CD8-positive, alpha-beta memory T cell (primary cell): ENCODE measurements at regions not wholly inside any gene's neighbourhood (a gene's known extent, or its start where the extent isn't known, plus 50 kb on each side); places are given as distances from the start of the nearest gene placed in this dataset.

Experiments
- CTCF ChIA-PET: fragments of 350-600 bp; sonication (Branson Sonifier 250); formaldehyde crosslinking; loops from one replicate; lab custom pipeline; 2021; ENCODE audit warnings: antibody characterized with exemption; lab: Charles Lee
- POLR2A ChIA-PET: fragments of 350-600 bp; sonication (Branson Sonifier 250); formaldehyde crosslinking; loops from one replicate; lab custom pipeline; 2021; ENCODE audit warnings: antibody characterized with exemption; lab: Charles Lee
- DNase-seq, 5 donors: peaks; one replicate each; pipeline versions ENCODE4 v3.0.0 to v3.0.0-alpha.2; 2020 to 2022; ENCODE audit warnings: mixed read lengths in 1 of 5
- H3K27ac ChIP-seq: one replicate; pipeline ENCODE4 v1.7.0; 2013; ENCODE audit warnings: low read depth, mild to moderate bottlenecking, low read length, moderate library complexity
- H3K27me3 ChIP-seq: 2 replicates; pipeline ENCODE4 v1.7.0; 2013; ENCODE audit warnings: low read length, mild to moderate bottlenecking; ENCODE audit not compliant: insufficient read depth, poor library complexity, severe bottlenecking
- H3K36me3 ChIP-seq: 2 replicates; pipeline ENCODE4 v1.7.0; 2013; ENCODE audit warnings: mild to moderate bottlenecking, low read length, moderate library complexity; ENCODE audit not compliant: insufficient read depth
- H3K4me1 ChIP-seq: 2 replicates; pipeline ENCODE4 v1.7.0; 2013; ENCODE audit warnings: mild to moderate bottlenecking, low read length, moderate library complexity; ENCODE audit not compliant: insufficient read depth
- H3K4me3 ChIP-seq: 2 replicates; pipeline ENCODE4 v1.7.0; 2013; ENCODE audit warnings: mild to moderate bottlenecking, low read length
- H3K9me3 ChIP-seq: 2 replicates; pipeline ENCODE4 v1.7.0; 2013; ENCODE audit warnings: mild to moderate bottlenecking, low read length
- H3K27ac Mint-ChIP-seq, 8 donors: one replicate each; pipeline ENCODE4 v1.8.0; 2020 to 2021; ENCODE audit warnings: mixed read lengths in 8 of 8, mild to moderate bottlenecking in 6 of 8, inconsistent platforms in 3 of 8, moderate library complexity in 3 of 8
- H3K27me3 Mint-ChIP-seq, 2 donors: one replicate each; pipeline ENCODE4 v1.8.0; 2020 to 2021; ENCODE audit warnings: mixed read lengths in 2 of 2, mild to moderate bottlenecking in 1 of 2, moderate library complexity in 1 of 2
- H3K36me3 Mint-ChIP-seq, 3 donors: one replicate each; pipeline ENCODE4 v1.8.0; 2020 to 2021; ENCODE audit warnings: mixed read lengths in 3 of 3, inconsistent platforms in 1 of 3, mild to moderate bottlenecking in 1 of 3
- H3K4me1 Mint-ChIP-seq, 3 donors: one replicate each; pipeline ENCODE4 v1.8.0; 2020 to 2021; ENCODE audit warnings: mixed read lengths in 3 of 3, inconsistent platforms in 1 of 3, mild to moderate bottlenecking in 1 of 3
- H3K4me3 Mint-ChIP-seq, 7 donors: one replicate each; pipeline ENCODE4 v1.8.0; 2020 to 2021; ENCODE audit warnings: mixed read lengths in 7 of 7, mild to moderate bottlenecking in 6 of 7, moderate library complexity in 4 of 7, inconsistent platforms in 2 of 7
- H3K9me3 Mint-ChIP-seq, 5 donors: one replicate each; pipeline ENCODE4 v1.8.0; 2020 to 2022; ENCODE audit warnings: mixed read lengths in 5 of 5, mild to moderate bottlenecking in 3 of 5, moderate library complexity in 2 of 5, inconsistent platforms in 1 of 5

DNA sequence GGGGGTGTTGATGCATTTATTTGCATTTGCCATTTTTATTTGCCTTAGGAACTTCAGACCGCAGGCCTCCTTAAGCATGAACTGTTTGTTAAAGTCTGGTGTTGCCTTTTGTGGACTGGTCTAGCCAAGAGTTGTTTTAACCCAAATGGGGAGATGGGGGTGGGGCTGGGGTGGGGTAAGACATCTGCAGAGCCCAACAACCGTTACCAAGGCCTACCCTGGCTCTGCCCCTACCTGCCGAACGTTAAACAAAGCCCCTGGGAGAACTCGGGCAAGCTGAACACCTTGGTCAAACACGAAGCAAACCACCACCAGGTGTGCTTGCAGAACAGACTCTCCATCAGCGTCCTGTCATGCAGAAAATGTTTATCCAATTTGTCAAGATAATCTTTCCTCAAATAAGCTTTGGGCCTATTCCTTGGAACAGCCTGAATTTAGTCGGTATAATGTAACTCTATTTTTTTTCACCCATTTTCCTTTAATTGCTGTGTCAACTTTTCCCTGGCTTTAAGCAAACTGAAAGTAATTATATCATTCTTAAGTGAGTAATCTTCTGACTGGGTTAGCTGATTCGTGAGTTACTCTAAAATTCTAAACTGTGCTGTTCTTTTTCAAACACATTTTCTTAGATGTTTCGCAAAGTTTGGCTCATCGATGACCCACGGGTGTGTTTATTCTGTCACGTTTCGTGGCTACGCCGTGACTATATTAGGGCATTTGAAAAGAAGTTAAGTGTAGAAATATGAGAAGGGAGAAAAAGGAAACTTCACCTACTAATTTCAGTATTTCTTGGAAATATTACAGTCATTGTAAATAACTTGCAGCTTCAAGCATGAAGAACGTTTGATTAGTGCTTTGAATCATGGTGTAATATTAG, 127.6 kb downstream of the SOX2 start:
- H3K4me3 Mint-ChIP-seq: no peak overlapping the region
- H3K9me3 Mint-ChIP-seq: peaks cover 0 to 6% (median 4%) of the 10 kb centered on the region in 5 donors
- peaks cover 0 to 5% of the 10 kb centered on the region in 2 donors for H3K27me3 Mint-ChIP-seq
- Histone ChIP-seq H3K4me3 (no peak overlapping the region), H3K27me3 (no peaks in the 10 kb centered on the region), H3K27ac (no peak overlapping the region), H3K36me3 (no peaks in the 10 kb centered on the region), H3K9me3 (no peaks in the 10 kb centered on the region), H3K4me1 (no peaks in the 10 kb centered on the region)
- CTCF ChIA-PET: no interaction called here
- POLR2A ChIA-PET: no interaction called here
- H3K4me1 Mint-ChIP-seq: no peaks in the 10 kb centered on the region
- no peak for DNase-seq
- no peak overlapping the region for H3K27ac Mint-ChIP-seq
- no peaks in the 10 kb centered on the region for H3K36me3 Mint-ChIP-seq

DNA sequence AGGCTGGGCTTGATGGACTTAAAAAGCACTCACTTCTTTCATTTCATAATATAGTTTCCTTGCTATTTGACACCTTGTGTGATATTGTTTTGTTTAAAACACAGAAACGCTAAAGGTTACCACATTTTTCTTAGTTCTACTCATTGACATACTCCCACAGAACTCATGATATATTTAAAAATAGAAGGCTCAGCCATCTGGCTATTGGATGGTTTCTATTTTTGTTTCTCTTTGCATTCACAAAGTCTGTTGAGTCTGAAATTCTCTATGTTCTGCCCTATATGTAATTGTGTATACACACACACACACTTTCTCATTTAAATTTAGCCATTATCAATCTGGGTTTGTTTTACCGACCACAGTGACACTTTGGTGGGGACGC, 128.2 kb downstream of the SOX2 start:
- Mint-ChIP-seq H3K36me3 (no peaks in the 10 kb centered on the region), H3K27ac (no peak overlapping the region), H3K4me1 (no peaks in the 10 kb centered on the region), H3K9me3 (peaks cover 0 to 6% (median 4%) of the 10 kb centered on the region in 5 donors), H3K4me3 (no peak overlapping the region), H3K27me3 (peaks cover 0 to 5% of the 10 kb centered on the region in 2 donors)
- Histone ChIP-seq H3K9me3 (no peaks in the 10 kb centered on the region), H3K27me3 (no peaks in the 10 kb centered on the region), H3K27ac (no peak overlapping the region), H3K4me3 (no peak overlapping the region), H3K4me1 (no peaks in the 10 kb centered on the region), H3K36me3 (no peaks in the 10 kb centered on the region)
- no peak for DNase-seq
- POLR2A ChIA-PET: no interaction called here
- CTCF ChIA-PET: no interaction called here

DNA sequence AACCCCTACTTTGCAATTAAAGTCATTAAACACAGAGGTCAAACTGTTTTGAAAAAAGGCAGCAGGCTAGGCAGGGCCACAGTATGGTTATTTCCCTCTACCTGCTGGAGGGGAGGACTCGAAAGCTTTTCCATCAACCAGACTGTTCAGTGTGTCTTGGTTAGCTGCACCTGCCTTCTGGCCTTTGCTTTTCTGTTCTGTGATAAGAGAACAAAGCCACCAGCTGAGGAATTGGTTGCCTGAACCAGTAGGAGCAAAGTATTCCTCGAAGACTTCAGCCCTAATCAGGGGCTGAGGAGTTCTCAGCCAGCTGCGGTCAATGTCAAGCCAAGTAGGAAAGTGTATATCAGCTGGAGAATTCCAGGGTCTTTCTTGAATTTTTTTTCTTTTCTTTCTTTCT, 132.5 kb downstream of the SOX2 start:
- POLR2A ChIA-PET: no interaction called here
- Histone ChIP-seq H3K4me1 (no peaks in the 10 kb centered on the region), H3K9me3 (no peaks in the 10 kb centered on the region), H3K4me3 (no peak overlapping the region), H3K27me3 (no peaks in the 10 kb centered on the region), H3K36me3 (no peaks in the 10 kb centered on the region), H3K27ac (no peak overlapping the region)
- H3K4me3 Mint-ChIP-seq: no peak overlapping the region
- CTCF ChIA-PET: no interaction called here
- H3K9me3 Mint-ChIP-seq: peaks cover 0 to 6% (median 2%) of the 10 kb centered on the region in 5 donors
- H3K36me3 Mint-ChIP-seq: no peaks in the 10 kb centered on the region
- no peaks in the 10 kb centered on the region for H3K4me1 Mint-ChIP-seq
- no peak for DNase-seq
- H3K27ac Mint-ChIP-seq: peak overlapping the region in 1 of 8 donors; percentile 13
- H3K27me3 Mint-ChIP-seq: peaks cover 0 to 2% of the 10 kb centered on the region in 2 donors

DNA sequence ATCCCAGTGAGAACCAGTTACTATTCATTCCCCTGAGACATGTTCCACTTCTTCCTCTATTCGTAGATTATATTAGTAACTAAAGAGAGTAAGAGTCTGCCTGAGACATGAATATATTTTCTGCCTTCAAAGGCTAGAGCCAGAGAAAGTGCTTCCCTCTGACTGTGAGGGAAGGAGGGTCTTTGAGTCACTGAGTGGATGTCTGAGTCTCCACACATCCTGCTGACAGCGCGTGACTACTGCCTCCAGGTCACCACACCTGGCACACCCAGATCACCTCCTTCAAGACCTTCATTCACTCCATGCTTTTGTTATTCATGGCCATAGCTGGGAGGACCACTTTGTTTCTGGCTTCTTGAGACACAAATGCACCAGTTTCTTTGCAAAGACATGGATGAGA, 135.6 kb downstream of the SOX2 start:
- H3K9me3 Mint-ChIP-seq: peaks cover 0 to 4% (median 2%) of the 10 kb centered on the region in 5 donors
- no peaks in the 10 kb centered on the region for H3K27me3 ChIP-seq
- no peak overlapping the region for H3K27ac ChIP-seq
- no peak overlapping the region for H3K4me3 Mint-ChIP-seq
- no peaks in the 10 kb centered on the region for H3K36me3 ChIP-seq
- POLR2A ChIA-PET: no interaction called here
- no peaks in the 10 kb centered on the region for H3K4me1 Mint-ChIP-seq
- no peak for DNase-seq
- H3K27me3 Mint-ChIP-seq: no peaks in the 10 kb centered on the region
- H3K9me3 ChIP-seq: no peaks in the 10 kb centered on the region
- H3K36me3 Mint-ChIP-seq: no peaks in the 10 kb centered on the region
- H3K27ac Mint-ChIP-seq: no peak overlapping the region
- no peaks in the 10 kb centered on the region for H3K4me1 ChIP-seq
- CTCF ChIA-PET: no interaction called here
- no peak overlapping the region for H3K4me3 ChIP-seq

DNA sequence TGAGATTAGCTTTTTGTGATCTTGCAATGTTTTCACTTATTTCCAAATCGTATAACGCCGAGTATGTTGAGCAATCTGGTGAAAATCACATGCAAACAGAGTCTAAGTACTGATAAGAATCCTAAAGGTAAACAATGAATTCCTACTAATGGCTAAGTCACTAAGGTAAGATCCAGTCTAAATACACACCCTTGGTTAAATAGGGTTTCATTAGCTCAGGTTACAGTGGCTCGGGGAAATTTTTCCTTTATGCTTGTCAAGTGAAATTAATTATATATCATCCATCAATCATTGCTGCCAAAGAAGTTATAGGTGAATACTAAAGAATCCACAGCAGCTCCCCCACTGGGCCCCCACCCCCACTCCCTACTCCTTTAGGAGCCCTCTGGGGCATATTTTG, 139.3 kb downstream of the SOX2 start:
- H3K4me3 Mint-ChIP-seq: no peak overlapping the region
- H3K4me1 Mint-ChIP-seq: no peaks in the 10 kb centered on the region
- no peaks in the 10 kb centered on the region for H3K27me3 ChIP-seq
- no peaks in the 10 kb centered on the region for H3K36me3 Mint-ChIP-seq
- H3K9me3 ChIP-seq: no peaks in the 10 kb centered on the region
- no peak for DNase-seq
- CTCF ChIA-PET: no interaction called here
- H3K27ac ChIP-seq: no peak overlapping the region
- H3K4me3 ChIP-seq: no peak overlapping the region
- no peaks in the 10 kb centered on the region for H3K27me3 Mint-ChIP-seq
- H3K36me3 ChIP-seq: no peaks in the 10 kb centered on the region
- no peaks in the 10 kb centered on the region for H3K4me1 ChIP-seq
- H3K9me3 Mint-ChIP-seq: peaks cover 0 to 2% (median 0%) of the 10 kb centered on the region in 5 donors
- no peak overlapping the region for H3K27ac Mint-ChIP-seq
- POLR2A ChIA-PET: no interaction called here

DNA sequence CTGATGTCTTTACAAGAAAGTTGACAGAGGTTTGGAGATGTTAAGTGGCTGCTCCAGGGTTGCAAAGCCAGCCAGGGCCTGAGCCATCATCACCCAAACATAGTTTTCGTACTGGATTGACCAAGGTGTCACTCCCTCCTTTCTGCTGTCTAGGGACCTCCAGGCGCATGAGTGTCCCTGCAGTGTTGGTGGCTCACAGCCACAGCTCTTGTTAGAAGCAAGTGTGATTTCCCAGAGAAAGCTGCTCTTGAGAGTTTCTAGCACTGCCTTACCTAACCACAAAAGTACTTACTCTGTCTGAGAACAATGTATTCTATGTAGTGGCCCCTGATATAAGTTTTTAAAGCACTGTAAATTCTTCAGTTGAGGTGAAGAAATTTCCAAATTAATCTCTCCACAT, 144.1 kb downstream of the SOX2 start:
- H3K27ac ChIP-seq: no peak overlapping the region
- ChIA-PET CTCF (no interaction called here), POLR2A (no interaction called here)
- H3K9me3 Mint-ChIP-seq: peaks cover 0 to 2% (median 1%) of the 10 kb centered on the region in 5 donors
- H3K4me1 Mint-ChIP-seq: no peaks in the 10 kb centered on the region
- no peaks in the 10 kb centered on the region for H3K9me3 ChIP-seq
- H3K27me3 ChIP-seq: no peaks in the 10 kb centered on the region
- H3K4me3 ChIP-seq: no peak overlapping the region
- H3K36me3 Mint-ChIP-seq: no peaks in the 10 kb centered on the region
- no peaks in the 10 kb centered on the region for H3K4me1 ChIP-seq
- no peak overlapping the region for H3K4me3 Mint-ChIP-seq
- DNase-seq: no peak
- no peak overlapping the region for H3K27ac Mint-ChIP-seq
- no peaks in the 10 kb centered on the region for H3K27me3 Mint-ChIP-seq
- no peaks in the 10 kb centered on the region for H3K36me3 ChIP-seq

DNA sequence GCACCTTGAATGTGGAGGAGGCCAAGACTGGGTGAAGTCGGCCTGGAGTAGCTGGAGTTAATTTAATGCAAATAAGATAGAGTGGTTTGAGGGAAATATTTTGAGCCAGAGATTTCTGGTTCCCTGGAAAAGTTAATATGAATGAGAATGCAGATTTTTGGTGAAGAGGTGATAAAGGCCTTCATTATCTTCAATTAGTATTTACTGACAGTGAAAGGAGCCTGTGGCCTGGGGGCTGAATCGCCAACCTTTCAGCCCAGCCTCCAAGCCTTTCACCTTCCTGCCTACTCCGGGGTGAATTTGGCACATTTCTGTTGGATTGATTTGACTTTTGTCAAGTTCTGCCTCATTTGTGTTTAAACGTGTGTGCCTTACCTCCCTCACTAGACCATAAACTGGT, 147.8 kb downstream of the SOX2 start:
- Mint-ChIP-seq H3K36me3 (no peaks in the 10 kb centered on the region), H3K27me3 (no peaks in the 10 kb centered on the region), H3K4me1 (no peaks in the 10 kb centered on the region), H3K27ac (no peak overlapping the region), H3K4me3 (no peak overlapping the region), H3K9me3 (peaks cover 0 to 1% (median 0%) of the 10 kb centered on the region in 5 donors)
- CTCF ChIA-PET: no interaction called here
- no peaks in the 10 kb centered on the region for H3K36me3 ChIP-seq
- no peak for DNase-seq
- no peaks in the 10 kb centered on the region for H3K9me3 ChIP-seq
- H3K4me1 ChIP-seq: no peaks in the 10 kb centered on the region
- no peaks in the 10 kb centered on the region for H3K27me3 ChIP-seq
- H3K4me3 ChIP-seq: no peak overlapping the region
- H3K27ac ChIP-seq: no peak overlapping the region
- POLR2A ChIA-PET: no interaction called here

DNA sequence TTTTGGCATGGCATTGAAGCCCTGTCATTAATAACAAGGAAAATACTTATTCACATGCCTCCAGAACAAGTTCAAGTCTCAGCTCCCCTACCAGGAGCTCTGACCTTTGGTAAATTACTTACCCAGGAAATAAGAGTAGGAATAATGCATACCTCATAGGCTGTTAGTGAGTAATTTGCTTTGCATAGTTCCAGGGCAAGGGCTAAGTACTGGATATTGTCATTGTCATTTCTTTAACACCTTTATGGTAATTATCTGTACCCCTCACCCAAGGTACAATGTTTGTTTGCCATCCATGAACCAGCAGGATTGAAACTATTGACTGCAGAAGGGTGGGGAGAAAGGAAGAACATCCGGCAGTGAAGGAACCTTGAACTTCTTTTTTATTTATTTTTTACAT, 148.5 kb downstream of the SOX2 start:
- Mint-ChIP-seq H3K36me3 (no peaks in the 10 kb centered on the region), H3K4me3 (no peak overlapping the region), H3K27me3 (no peaks in the 10 kb centered on the region), H3K27ac (no peak overlapping the region), H3K9me3 (peaks cover 0 to 1% (median 0%) of the 10 kb centered on the region in 5 donors), H3K4me1 (no peaks in the 10 kb centered on the region)
- Histone ChIP-seq H3K27ac (no peak overlapping the region), H3K4me1 (no peaks in the 10 kb centered on the region), H3K27me3 (no peaks in the 10 kb centered on the region), H3K4me3 (no peak overlapping the region), H3K9me3 (no peaks in the 10 kb centered on the region), H3K36me3 (no peaks in the 10 kb centered on the region)
- DNase-seq: no peak
- CTCF ChIA-PET: no interaction called here
- POLR2A ChIA-PET: no interaction called here
